ENCODE measurements at regions not wholly inside any gene's neighbourhood (a gene's known extent, or its start where the extent isn't known, plus 50 kb on each side); places are given as distances from the start of the nearest gene placed in this dataset.
"Not testable (repeated sequence)": the region's sequence is repeated elsewhere in the genome, so short reads cannot be mapped to it uniquely, and the experiment has no call there.

GRCh38 chr6:15096894-15097837 is 148.7 kb upstream of the JARID2 start:
- no peak for DNase-seq (ENCODE audit: low spot score)

GRCh38 chr6:15101130-15101529 is 144.7 kb upstream of the JARID2 start:
- no peak for DNase-seq (ENCODE audit: low spot score)

GRCh38 chr6:15102241-15102640 is 143.6 kb upstream of the JARID2 start:
- DNase-seq (ENCODE audit: low spot score), result no peak

GRCh38 chr6:15106958-15107643 is 138.8 kb upstream of the JARID2 start:
- no peak for DNase-seq (ENCODE audit: low spot score)

- no peak for DNase-seq (ENCODE audit: low spot score)
Observed at GRCh38 chr6:15107644-15108382, 138.1 kb upstream of the JARID2 start.

- no peak for DNase-seq (ENCODE audit: low spot score)
Observed at GRCh38 chr6:15108383-15108715, 137.5 kb upstream of the JARID2 start.

GRCh38 chr6:15109338-15110090 is 136.4 kb upstream of the JARID2 start:
- DNase-seq (ENCODE audit: low spot score), result no peak

GRCh38 chr6:15110726-15111354 is 135.0 kb upstream of the JARID2 start:
- DNase-seq (ENCODE audit: low spot score), result no peak

GRCh38 chr6:15111576-15111975 is 134.3 kb upstream of the JARID2 start:
- not testable (repeated sequence) for DNase-seq (ENCODE audit: low spot score)

GRCh38 chr6:15113587-15113986 is 132.3 kb upstream of the JARID2 start:
- DNase-seq (ENCODE audit: low spot score), result no peak

GRCh38 chr6:15114061-15114460 is 131.8 kb upstream of the JARID2 start:
- DNase-seq (ENCODE audit: low spot score), result no peak

- no peak for DNase-seq (ENCODE audit: low spot score)
Observed at GRCh38 chr6:15116889-15117288, 129.0 kb upstream of the JARID2 start.

- no peak for DNase-seq (ENCODE audit: low spot score)
Observed at GRCh38 chr6:15121443-15121842, 124.4 kb upstream of the JARID2 start.

- DNase-seq (ENCODE audit: low spot score), result no peak
Observed at GRCh38 chr6:15121977-15122550, 123.8 kb upstream of the JARID2 start.

GRCh38 chr6:15129887-15130286 is 116.0 kb upstream of the JARID2 start:
- DNase-seq (ENCODE audit: low spot score), result no peak

GRCh38 chr6:15131234-15131633 is 114.6 kb upstream of the JARID2 start:
- DNase-seq (ENCODE audit: low spot score), result no peak

- DNase-seq (ENCODE audit: low spot score), result no peak
Observed at GRCh38 chr6:15131651-15132061, 114.2 kb upstream of the JARID2 start.

GRCh38 chr6:15132167-15132566 is 113.7 kb upstream of the JARID2 start:
- no peak for DNase-seq (ENCODE audit: low spot score)

GRCh38 chr6:15132854-15133670 is 112.8 kb upstream of the JARID2 start:
- DNase-seq (ENCODE audit: low spot score), result no peak

GRCh38 chr6:15137086-15137485 is 108.8 kb upstream of the JARID2 start:
- no peak for DNase-seq (ENCODE audit: low spot score)
